ENCODE measurements at regions not wholly inside any gene's neighbourhood (a gene's known extent, or its start where the extent isn't known, plus 50 kb on each side); places are given as distances from the start of the nearest gene placed in this dataset.

- TF ChIP-seq CTCF (IDR thresholded peaks at IDR 0.05; ENCODE audit: low read depth, low read length) = no peak
- DNase-seq (ENCODE audit: low read depth in 2 of 2) = peak in 1 of 2 donors; percentile 33
- H3K4me3 ChIP-seq (replicated peaks in 1 of 2; ENCODE audit: low read depth in 2 of 2, low read length in 2 of 2) = no peak overlapping the region
Measured at GRCh38 chr10:43961523-43962345, 313.1 kb upstream of the ZNF32 start.

- no peak for TF ChIP-seq CTCF (IDR thresholded peaks at IDR 0.05; ENCODE audit: low read depth, low read length)
- no peak for DNase-seq (ENCODE audit: low read depth in 2 of 2)
Measured at GRCh38 chr10:43960981-43961380, 312.3 kb upstream of the ZNF32 start.

DNA sequence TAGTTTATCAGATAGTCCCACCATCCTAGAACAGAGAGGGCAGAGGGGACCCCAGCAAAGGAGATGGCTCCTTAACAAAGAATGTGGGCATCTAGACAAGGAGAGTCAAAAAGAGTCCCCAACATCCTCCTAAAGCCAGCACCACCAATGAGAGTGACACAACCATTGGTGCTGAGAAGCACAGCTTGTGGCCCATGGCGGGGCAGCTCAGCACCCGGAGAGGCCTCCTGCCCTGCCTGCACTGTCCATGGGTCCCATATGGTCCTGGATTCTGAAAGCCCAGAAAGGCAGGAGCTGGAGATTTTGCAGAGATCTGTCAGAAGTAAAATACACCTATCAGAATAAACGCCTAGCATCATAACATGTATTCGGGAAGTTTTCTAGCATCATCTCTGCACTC is 311.8 kb upstream of the ZNF32 start:
- TF ChIP-seq CTCF (IDR thresholded peaks at IDR 0.05; ENCODE audit: low read depth, low read length) = no peak
- no peak overlapping the region for H3K4me3 ChIP-seq (replicated peaks in 1 of 2; ENCODE audit: low read depth in 2 of 2, low read length in 2 of 2)

More at GRCh38 chr10:43960981-43961380, 312.3 kb upstream of the ZNF32 start:
- H3K4me3 ChIP-seq (replicated peaks in 1 of 2; ENCODE audit: low read depth in 2 of 2, low read length in 2 of 2) = no peak overlapping the region

DNA sequence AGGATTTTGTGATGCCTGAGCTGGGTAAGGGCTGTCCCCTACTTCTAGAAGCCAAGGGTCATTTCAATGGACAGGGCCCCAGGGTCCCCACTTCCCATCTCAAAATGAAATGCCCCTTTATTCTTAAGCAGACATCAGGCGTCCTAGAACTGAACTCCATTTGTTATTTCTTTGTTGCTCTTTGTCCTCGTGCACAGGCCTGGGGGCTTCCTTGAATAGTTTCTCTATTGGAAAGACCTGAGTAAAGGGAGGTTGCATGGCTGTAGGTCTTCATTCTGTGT is 311.4 kb upstream of the ZNF32 start:
- no peak overlapping the region for H3K4me3 ChIP-seq (replicated peaks in 1 of 2; ENCODE audit: low read depth in 2 of 2, low read length in 2 of 2)
- no peak for DNase-seq (ENCODE audit: low read depth in 2 of 2)
- no peak for TF ChIP-seq CTCF (IDR thresholded peaks at IDR 0.05; ENCODE audit: low read depth, low read length)

More for the DNA sequence above, 311.8 kb upstream of the ZNF32 start:
- DNase-seq (ENCODE audit: low read depth in 2 of 2) = no peak

- no peak for DNase-seq (ENCODE audit: low read depth in 2 of 2)
- TF ChIP-seq CTCF (IDR thresholded peaks at IDR 0.05; ENCODE audit: low read depth, low read length) = no peak
- H3K4me3 ChIP-seq (replicated peaks in 1 of 2; ENCODE audit: low read depth in 2 of 2, low read length in 2 of 2) = no peak overlapping the region
Measured at GRCh38 chr10:43959364-43960134, 310.9 kb upstream of the ZNF32 start.

DNA sequence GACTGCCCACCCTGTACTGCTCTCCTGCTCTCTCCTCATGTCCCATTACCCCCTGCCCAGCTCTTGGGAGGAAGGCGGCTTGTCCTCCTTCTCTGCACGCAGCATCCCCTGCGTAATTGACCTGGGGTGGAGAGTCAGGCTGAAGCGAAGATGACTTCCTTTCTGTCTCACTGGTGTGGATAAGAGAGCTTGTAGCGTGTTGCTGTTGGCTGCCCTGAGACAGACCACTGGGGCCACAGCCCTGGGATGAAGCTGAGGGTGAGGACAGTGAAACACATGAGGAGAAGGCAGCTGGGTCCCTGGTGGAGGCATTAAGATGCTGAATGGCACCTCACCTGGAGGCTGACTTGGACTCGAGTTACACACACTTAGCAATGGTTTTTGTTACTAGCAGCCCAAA is 310.3 kb upstream of the ZNF32 start:
- no peak for DNase-seq (ENCODE audit: low read depth in 2 of 2)
- H3K4me3 ChIP-seq (replicated peaks in 1 of 2; ENCODE audit: low read depth in 2 of 2, low read length in 2 of 2) = no peak overlapping the region
- no peak for TF ChIP-seq CTCF (IDR thresholded peaks at IDR 0.05; ENCODE audit: low read depth, low read length)

All from cardiac fibroblast (primary cell).